GDM1 (cell line): ENCODE measurements at regions not wholly inside any gene's neighbourhood (a gene's known extent, or its start where the extent isn't known, plus 50 kb on each side); places are given as distances from the start of the nearest gene placed in this dataset.

ENCODE experiments used
- DNase-seq: peaks from one replicate; lab custom pipeline; 2025; lab: John Stamatoyannopoulos, UW

DNA sequence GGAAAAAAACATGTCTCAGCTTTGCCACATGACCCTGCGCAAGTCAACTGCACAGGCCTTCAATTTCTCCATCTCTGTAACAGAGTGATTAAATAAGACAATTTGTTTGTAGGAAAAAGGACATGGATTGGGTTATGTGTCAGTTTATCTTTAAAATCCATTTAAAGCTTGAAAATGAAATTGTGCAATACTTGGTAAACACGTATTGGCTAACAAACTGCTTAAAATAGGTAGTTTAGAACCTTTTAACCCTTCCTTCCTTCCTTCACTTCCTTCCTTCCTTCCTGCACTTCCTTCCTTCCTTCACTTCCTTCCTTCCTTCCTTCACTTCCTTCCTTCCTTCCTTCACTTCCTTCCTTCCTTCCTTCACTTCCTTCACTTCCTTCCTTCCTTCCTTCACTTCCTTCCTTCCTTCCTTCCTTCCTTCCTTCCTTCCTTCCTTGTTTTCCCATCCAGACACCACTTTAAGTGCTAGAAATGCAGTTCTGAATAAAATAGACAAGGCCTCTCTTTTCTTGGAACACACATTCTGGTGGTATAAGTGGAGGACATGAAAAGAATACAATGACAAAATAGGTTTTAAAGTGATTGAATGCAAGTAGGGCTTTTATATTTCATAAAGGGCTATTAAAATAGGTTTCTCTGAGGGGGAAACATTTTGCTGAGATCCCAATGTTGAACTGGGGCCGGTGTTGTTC is 130.2 kb upstream of the TP63 start:
- no peak for DNase-seq

DNA sequence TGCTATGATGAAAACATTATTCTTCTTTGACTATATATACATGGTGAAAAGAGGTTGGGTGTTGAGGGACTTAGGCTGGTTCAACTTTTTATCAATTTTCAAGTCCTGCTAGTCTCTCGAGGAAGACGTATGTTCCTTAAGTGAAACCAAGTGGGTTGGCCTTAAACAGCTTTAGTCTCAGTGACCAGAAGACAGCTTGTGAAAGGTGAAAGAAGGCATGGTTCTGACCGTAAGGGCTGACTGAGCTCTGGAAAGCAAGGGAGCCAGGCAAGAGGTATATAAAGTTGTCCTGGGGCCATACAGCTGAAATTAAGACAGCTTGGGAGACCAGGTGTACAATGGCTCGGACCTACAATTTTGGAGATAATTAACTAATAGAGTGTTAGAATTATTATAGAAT is 128.9 kb upstream of the TP63 start:
- no peak for DNase-seq

DNA sequence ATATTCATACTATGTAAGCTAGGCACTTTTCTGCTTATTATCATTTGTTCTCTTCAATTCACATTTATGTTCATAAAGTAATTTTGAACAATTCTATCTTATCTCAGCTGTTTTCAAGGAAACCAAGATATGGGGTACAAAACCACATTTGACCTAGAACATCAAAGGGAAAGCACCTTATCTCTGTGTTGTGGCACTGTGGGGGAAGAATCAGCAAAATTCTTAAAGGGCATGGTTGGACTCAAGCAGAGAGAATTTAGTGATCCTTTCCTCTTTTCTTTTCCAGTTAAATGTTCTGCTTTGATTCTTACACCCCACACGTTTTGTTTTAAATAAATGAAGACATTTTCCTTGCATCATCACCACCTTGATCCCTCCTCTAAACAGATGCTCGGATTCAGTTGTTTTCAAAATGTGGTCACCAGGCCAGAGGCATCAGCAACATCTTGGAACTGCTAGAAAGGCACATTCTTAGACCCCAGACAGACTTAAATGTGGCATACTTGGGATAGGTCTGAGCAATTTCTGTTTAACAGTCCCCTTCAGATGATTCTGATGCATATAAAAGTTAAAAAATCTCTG is 128.4 kb upstream of the TP63 start:
- no peak for DNase-seq

DNA sequence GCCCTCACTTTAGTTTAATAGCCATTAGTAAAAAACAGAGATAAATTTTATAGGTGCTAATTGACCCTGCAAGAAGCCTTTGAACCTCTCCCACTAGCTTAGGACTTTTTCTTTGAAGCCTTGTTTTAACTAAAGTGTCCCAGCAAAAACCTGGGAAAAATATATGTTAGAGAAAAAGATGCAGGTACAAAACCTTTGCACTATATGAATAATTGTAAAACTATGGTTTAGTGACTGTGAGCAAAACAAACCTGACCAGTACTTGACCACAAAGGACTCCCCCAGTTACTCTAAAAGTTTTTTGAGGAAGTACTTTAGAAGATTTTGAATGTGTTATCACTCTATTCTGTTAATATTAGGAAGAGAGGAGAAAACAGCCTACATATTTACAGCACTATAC is 123.3 kb upstream of the TP63 start:
- DNase-seq = no peak

DNA sequence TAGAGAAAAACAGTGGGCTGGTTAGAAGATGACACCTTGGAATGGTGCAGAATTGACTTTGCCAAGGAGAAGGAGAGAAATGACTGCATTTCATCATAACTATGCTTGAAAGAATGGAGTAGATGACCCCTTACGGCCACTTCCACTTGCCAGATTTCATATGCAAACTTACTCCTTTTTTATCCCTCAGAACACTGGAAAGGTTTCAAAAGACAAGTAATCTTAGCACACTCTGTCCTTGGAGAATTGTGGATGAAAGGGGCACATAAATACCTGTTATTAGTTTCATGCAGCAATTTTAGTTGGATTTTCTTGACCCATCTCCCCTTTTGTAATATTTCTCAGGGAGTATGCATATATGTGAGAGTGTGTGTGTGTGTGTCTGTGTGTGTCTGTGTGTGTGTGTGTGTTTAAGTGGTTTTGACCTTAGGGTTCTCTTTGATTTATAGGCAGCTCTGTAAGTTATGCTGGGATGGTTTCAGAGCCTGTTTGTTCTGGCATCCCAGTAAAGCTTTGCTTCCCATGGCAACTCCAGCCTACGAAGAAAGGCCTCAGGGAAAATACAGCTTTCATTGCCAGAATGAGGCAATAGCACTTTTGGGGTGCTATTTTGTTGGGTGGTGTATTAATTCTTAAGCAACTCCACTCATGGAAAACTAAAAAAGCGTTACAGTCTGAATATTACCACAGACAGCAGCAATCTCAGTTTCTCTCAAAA is 122.2 kb upstream of the TP63 start:
- no peak for DNase-seq

DNA sequence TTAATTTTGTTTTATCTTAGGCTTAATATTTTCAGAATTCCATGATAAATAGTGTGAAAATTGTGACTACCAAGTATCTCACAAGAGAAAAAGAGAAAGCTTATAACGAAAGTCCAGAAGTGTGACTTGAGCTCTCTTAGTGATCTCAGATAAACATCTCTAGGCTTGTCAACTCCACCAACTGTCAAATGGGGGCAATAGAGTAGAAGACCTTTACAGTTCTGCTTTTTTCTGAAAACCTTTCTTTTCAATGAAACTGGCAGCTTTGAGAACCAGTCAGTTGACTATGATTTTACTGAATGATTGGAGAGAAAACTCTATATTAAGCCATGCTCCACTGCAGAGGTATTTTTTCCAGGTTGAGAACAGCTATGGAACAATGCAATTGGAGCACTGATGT is 119.2 kb upstream of the TP63 start:
- DNase-seq = no peak

DNA sequence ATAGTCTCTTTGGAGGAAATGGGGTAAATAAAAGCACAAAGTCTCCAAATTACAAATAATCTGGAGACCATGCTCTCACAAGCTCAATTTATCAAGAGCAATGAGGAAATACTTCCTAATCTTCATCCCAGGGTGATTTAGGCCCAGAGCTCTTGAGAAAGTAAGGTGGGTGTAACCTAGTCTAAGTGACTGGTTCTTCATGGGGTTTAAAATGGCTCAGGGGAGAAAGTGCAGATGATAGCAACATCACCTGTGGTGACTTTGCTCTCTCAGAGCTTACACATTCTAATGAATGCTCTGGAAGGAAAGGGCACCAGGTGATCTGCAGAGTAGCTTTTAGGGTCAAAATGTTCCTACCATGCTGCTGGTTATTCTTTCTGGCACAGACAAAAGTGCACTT is 118.4 kb upstream of the TP63 start:
- no peak for DNase-seq

DNA sequence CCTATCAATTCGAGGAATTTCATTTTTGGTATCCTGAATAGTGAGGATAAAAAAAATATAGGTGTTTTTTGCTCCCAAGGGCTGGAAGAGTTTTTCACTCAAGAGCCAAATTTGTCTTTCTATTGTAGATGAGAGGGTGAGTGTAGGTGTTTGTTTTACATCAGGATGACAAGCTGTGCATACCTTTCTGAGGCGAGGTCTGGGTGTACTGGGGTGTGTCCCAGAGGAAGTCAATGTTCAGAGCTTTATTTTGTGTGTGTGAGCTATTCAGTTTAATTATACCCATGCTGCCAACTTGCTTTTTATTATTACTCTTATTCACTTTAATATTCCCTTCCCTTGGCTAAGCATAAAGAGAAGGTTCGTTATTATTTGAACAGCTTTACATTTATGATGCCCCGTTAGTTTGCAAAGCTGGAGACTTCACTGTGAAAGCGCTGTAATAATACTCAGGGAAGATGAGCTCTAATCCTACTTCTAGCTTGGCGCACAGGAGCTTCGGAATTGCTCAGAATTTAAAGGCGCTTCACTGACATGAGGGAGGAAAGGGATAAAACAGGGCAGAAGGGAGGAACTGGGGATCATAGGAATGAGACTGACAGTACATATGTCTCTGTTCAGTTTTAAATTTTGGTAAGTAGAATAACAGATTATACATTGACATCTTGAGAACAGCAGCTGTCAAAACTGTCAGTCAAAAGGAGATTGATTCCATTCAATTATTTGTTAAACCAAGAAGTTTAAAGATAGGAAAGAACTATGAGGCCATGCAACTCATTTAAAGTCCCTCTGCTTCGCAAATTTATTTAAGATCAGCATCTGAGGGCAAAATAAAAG is 117.7 kb upstream of the TP63 start:
- DNase-seq = no peak

DNA sequence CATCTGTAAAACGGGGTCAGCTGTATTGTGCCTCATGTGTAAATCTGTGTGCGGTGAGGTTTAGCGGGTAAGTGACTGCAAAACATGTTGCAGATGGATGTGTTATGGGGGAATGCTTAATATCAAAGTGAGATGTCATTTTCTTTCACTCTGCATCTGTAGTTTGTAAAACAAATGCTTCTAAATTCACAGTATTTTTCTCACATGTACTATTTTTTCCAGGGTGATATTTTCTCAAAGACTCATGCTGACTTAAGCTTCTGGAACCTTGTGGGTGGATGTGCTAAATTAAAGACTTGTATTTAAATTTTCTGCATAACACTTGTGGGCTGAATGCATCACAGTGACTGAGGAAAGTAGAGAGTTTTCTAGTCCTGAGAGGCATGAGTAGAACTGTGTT is 115.2 kb upstream of the TP63 start:
- no peak for DNase-seq

DNA sequence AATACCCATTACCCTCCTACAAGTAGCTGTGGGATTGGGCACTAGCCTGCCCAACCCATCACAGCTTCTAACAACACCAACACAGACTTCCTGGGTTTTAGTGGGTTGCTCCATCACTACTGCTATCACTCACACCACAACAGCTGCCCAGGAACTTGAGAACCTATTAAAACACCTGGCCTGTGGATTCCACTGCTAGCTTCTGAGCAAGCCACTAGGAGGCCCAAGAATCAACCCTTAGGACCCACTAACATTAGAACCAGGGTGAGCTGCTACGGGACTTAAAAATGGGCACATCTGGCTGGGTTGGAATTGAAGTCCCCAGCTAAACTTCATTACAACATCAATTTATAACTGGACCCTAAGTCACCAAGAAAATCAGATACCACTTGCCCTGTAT is 113.2 kb upstream of the TP63 start:
- DNase-seq = no peak

DNA sequence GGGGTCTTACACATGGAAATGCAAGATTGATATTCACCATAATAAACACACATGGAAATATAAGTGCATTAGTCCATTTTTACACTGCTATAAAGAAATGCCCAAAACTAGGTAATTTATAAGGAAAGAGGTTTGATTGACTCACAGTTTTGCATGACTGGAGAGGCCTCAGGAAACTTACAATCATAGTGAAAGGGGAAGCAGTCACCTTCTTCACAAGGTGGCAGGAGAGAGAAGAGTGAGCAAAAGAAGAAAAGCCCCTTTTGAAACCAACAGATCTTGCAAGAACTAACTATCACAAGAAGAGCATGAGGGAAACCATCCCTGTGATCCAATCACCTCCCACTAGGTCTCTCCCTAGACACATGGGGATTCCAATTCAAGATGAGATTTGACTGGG is 111.7 kb upstream of the TP63 start:
- no peak for DNase-seq

DNA sequence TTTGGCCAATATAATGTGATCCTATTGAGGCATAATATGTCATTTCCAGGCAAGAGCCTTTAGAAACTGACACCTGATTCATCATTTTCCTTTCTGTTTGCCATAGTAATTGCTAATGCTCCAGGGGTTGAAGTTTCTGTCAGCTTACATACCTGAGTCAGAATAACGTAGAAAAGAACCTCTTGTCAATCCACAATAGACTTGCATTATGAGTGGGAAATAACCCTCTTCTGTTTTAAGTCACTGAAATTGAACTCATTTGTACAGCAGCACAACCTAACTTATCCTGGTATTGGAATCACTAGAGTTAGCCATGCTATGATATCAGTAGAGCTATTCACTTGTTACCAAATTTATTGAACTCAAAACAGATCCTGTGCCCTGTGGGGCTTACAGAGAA is 101.7 kb upstream of the TP63 start:
- DNase-seq = no peak

DNA sequence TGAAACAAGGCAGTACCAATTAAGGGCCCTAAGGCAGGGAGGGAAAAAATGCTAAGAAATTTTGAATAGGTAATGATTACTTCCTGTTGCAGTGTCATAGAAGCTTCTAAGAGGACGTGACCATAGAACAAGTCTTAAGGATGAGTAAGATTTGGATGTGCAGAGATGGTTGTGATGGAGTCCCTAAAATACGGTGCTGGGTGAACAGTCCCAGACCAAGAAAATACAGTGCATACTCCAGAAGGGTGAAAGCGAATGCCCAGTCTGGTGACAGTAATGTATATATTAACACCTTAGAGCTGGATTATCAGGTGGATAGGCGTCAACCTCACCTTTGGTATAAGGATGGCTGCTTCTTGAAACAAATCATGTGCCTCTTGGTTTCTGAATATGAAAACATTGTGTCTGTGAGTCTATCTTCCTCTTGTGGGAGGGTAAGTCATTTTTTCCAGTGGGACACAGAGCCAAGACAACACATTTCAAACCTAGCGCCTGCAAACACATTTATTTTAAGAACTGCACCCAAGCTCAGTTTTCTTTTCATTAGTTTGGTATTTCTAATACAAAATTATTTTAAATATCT is 101.2 kb upstream of the TP63 start:
- DNase-seq = no peak

DNA sequence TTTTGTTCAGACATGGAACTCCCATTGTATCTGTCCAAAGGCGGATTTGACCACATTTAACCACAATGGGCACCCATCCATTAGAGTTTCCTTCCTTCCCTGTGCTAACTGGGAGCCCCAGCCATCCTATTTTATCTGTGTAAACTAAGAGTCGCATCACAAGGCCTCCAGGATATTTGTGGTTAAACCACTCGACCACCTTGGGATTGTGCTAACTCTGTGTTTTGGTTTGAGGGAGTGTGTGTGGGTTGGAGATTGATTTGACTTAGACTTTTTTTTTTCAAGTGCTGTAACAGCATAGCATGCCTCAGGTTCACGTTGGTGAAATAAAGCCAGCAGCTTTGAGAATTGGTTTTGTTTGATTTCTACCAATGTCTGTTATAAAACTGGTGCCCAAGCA is 100.4 kb upstream of the TP63 start:
- DNase-seq = peak; percentile 0

DNA sequence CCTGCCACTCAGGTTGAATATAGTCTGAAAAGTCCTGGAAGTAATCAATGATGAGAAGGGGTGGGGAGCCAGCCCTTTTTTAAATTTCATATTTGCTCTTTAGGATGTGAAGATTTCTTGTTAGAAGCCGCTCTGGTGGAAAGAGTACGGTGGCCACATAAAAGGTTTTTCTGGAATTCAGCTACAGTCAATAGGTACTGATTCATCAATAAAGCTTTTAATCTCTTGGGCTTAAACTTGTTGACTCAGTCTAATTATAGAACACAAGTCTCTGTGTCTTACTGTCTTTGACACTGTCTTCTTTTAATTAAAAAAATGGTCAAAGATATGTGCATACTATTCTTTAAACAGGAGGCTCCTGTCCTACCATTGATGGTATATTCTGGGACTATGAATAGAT is 99.9 kb upstream of the TP63 start:
- no peak for DNase-seq

DNA sequence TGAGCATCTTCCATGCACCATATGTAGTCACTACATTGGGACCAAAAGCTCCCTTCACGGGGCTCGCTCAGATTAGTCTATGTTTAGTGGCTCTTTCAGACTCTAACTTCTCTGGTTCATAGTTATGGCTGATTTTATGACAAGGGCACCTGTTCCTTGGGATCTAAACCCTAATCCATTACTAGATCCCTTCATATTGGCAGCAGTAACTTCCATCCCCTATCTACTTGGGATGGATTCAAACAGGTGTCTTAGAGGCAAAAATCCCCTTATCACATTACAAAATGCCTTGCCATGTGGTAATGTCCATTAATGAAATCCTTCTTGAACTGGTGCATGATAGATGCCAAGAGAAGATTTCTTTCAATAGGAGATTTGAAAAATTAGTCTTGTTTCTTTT is 96.7 kb upstream of the TP63 start:
- no peak for DNase-seq

DNA sequence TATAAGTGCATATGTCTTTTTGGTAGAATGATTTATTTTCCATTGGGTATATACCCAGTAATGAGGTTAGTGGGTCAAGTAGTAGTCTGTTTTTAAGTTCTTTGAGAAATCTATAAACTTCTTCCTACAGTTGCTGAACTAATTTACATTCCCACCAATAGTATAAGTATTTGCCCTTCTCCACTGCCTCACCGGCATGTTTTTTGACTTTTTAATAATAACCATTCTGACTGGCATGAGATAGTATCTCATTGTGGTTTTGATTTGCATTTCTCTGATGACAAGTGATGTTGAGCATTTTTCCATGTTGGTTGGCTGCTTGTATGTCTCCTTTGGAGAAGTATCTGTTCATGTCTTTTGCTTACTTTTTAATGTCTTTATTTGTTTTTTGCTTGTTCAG is 94.1 kb upstream of the TP63 start:
- DNase-seq = no peak

DNA sequence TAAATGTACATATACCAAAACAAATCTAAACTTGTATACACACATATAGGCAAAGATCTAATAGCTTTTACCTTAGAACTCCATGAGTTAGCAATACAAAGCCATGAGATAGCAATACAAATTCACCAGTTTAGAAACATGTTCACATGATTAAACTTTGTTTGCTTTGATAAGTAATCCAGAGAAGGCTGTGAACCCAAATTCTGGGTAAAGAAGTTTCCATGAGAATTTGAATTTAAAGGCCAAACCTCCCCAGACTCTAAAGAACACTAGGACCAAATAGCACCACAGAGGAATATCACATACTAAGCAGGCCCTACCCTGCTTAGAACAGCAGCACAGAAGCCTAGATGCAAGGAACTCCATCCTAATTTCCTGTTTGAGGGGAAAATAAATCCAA is 83.7 kb upstream of the TP63 start:
- DNase-seq = no peak

DNA sequence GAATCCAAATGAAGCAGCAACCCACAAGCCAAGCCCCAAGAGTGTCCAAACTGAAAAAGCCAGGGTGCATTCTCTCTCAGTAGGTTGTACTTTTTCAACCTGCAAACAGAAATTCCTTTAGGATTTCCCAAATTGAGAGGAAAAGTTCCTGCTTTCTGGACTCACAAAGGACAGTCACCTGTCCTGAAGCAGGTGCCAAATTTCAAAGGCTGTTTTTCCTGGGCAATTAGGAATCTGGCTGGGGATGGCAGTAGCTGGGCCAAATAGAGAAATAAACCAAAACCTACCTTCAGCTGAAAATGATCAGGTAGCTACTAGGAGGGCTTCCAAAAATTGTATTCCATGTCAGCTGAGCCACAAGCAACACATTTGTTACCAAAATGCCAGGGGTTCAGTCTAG is 83.1 kb upstream of the TP63 start:
- DNase-seq = no peak

DNA sequence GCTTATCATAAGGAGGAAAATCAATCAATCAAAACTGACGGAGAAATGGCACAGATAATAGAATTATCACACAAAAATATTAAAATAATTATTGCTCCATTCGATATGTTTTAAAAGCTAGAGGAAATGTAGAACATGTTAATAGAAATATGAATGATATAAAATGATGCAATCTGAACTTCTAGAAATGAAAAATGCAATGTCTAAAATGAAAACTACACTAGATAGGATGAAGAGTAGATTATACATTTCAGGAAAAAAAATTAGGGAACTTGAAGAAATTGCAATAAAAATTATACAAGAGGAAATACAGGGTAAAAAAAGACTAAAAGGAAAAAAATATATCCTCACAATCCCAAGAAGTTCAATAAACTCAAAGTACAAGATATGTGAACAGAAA is 80.2 kb upstream of the TP63 start:
- DNase-seq = no peak

DNA sequence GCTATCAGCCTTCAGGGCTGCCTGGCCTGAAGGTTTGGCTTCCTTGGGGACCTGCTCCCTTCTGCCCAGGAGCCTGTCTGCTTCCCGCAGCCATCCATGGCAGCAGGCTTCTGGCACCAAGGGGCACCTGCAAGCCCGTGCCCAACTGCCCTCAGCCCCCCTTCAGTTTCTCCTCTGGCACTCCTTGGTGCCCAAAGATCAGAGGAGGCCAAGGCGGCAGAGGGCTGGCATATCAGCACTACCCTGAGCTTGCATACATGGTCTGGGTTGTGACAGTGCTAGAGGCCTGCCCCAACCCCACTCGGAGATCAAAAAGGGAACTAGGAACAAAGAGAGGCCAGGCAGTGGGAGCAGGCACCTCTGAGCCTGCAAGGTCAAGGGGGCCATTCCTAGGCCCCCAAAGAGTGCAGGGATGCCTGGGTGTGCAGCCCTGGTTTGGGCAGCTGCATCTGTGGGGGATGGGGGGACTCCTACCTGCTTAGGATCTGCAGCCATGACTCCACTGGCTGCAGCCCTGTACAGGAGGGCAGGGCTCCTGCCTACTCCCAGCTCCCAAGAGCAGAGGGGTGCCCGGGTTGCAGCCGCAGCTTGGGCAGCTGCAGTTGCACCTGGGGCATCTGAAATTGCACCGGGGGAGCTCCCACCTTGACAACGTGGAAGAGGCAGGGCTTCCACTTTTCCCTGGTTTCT is 76.2 kb upstream of the TP63 start:
- no peak for DNase-seq

DNA sequence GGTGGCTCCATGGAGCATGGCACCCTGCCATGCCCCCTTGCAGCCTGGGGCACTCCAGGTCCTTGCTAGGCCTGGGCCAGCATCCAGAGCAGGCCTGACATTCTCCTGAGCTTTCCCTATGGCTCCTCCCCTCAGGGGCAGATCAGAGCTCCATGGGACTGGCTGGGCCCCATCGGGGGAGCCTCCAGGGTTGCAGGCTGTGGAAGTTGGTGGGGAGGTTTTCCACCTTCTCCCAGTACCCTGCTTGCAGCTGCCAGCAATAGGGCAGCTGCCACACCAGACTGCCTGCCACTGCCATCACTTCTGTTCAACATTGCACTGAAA is 75.7 kb upstream of the TP63 start:
- no peak for DNase-seq
